ENCODE measurements at regions not wholly inside any gene's neighbourhood (a gene's known extent, or its start where the extent isn't known, plus 50 kb on each side); places are given as distances from the start of the nearest gene placed in this dataset.

DNA sequence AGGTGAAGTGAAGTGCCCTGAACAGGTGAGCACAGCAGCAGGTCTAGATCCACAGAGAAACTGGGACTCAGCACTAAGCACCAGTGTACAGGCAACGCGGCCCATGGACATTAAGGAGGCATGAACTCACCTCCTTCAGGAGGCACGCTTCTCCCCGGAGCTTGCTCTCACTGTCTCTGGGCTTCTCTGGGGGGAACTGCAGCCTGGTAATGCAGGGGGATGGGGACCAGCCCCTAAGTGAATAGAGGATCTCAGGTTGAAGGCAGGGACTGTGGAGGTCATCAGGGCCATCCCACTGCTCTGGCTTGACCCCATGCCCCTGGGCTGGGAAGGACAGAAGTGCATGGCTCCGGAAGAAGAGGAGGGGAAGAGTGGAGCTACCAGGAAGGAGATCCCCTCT is 495.6 kb upstream of the B3GAT1 start:
- no peak for DNase-seq (ENCODE audit: unreplicated experiment)
- BruUV-seq (replicated peaks) = no TSS peak
- intact Hi-C loops (cut with micrococcal nuclease) = no loop called here
- CTCF ChIA-PET = interaction anchor here (0.6 kb wide), 1 partner anchor 10 kb away, joined by 3 read pairs; no protein-coding TSS in a partner anchor
- Mint-ChIP-seq H3K9me3 (ENCODE audit: unreplicated experiment) (peaks cover 23% of the 10 kb centered on the region), H3K36me3 (ENCODE audit: insufficient read depth, unreplicated experiment) (no peaks in the 10 kb centered on the region), H3K27ac (ENCODE audit: low read depth, unreplicated experiment) (no peak overlapping the region), H3K4me3 (ENCODE audit: unreplicated experiment) (no peak overlapping the region), H3K4me1 (ENCODE audit: insufficient read depth, unreplicated experiment) (no peaks in the 10 kb centered on the region), H3K27me3 (ENCODE audit: insufficient read depth, unreplicated experiment) (no peaks in the 10 kb centered on the region)
- TF ChIP-seq, protein P1, sequence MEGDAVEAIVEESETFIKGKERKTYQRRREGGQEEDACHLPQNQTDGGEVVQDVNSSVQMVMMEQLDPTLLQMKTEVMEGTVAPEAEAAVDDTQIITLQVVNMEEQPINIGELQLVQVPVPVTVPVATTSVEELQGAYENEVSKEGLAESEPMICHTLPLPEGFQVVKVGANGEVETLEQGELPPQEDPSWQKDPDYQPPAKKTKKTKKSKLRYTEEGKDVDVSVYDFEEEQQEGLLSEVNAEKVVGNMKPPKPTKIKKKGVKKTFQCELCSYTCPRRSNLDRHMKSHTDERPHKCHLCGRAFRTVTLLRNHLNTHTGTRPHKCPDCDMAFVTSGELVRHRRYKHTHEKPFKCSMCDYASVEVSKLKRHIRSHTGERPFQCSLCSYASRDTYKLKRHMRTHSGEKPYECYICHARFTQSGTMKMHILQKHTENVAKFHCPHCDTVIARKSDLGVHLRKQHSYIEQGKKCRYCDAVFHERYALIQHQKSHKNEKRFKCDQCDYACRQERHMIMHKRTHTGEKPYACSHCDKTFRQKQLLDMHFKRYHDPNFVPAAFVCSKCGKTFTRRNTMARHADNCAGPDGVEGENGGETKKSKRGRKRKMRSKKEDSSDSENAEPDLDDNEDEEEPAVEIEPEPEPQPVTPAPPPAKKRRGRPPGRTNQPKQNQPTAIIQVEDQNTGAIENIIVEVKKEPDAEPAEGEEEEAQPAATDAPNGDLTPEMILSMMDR (IDR thresholded peaks at IDR 0.05; ENCODE audit: unreplicated experiment) = no peak
- POLR2A ChIA-PET = no interaction called here

DNA sequence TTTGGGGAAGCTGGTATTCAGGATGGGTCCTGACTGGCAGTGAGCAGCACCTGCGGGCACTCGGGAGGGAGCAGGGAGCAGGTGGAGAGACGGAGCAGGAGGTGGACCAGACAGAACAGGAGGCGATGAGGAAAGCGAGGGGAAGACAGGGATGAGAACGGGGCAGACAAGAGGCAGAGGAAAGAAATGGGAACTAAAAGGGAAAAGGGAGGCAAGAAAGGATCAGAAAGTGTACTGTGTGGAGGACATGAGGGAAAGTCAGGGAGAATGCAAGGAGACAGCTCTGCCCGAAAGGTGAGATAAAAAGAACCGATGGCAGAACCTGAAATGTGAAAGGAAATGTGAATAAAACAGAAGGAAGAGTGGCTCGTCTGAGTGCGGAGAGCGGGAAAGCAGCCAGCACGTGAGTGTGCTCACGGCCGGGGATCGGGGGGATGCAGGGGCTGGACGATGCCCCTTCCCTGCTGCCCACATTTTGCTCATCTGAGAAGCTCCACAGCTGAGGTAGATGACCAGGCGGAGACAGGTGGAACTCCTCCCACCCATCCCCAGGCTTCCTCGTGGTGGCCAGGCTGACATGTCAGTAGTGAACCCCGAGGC is 494.4 kb upstream of the B3GAT1 start:
- Mint-ChIP-seq H3K9me3 (ENCODE audit: unreplicated experiment) (peaks cover 32% of the 10 kb centered on the region), H3K4me1 (ENCODE audit: insufficient read depth, unreplicated experiment) (no peaks in the 10 kb centered on the region), H3K4me3 (ENCODE audit: unreplicated experiment) (no peak overlapping the region), H3K27ac (ENCODE audit: low read depth, unreplicated experiment) (no peak overlapping the region), H3K27me3 (ENCODE audit: insufficient read depth, unreplicated experiment) (no peaks in the 10 kb centered on the region), H3K36me3 (ENCODE audit: insufficient read depth, unreplicated experiment) (no peaks in the 10 kb centered on the region)
- intact Hi-C loops (cut with micrococcal nuclease) = no loop called here
- ChIA-PET POLR2A (no interaction called here), CTCF (no interaction called here)
- no TSS peak for BruUV-seq (replicated peaks)
- no peak for DNase-seq (ENCODE audit: unreplicated experiment)
- TF ChIP-seq, protein P1 (IDR thresholded peaks at IDR 0.05; ENCODE audit: unreplicated experiment) = no peak

DNA sequence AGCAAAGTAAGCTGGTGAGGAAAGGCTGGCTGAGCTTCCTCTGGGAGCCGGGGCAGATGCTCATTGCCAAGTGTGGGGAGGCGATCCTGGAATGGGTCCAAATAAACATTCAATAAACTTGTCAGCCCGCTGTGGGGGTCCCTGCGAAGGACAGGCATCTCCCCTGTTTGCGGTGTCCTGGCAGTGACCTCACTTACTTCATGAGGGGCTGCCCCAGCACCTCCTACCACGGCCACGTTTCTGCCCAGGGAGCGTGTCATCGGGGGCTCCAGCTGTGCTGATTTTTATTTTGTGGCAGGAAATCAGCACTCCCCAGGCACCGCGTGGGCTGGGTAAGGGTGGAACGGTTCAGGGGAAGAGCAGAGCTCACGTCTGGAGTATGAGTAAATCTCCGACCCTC is 493.9 kb upstream of the B3GAT1 start:
- CTCF ChIA-PET = no interaction called here
- intact Hi-C loops (cut with micrococcal nuclease) = no loop called here
- no TSS peak for BruUV-seq (replicated peaks)

DNA sequence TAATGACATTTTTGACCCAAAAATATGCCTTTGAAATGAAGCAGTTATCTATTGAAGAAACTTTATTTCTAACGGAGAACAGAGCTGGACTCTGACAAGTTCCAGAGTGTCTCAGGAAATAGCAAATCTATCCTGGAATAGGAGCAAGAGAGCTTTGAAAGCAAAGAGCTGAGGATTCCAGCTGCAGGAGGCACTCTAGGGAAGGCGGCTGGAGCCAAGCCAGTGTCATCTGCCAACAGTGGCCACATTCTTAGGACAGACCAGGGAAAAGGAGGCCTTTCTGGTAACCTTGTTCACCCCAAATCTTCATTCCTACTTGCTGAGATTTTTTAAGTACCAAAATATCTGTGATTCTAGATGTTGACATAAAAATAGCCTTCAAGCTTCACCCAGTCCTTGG is 493.5 kb upstream of the B3GAT1 start:
- H3K36me3 Mint-ChIP-seq (ENCODE audit: insufficient read depth, unreplicated experiment) = no peaks in the 10 kb centered on the region
- H3K27me3 Mint-ChIP-seq (ENCODE audit: insufficient read depth, unreplicated experiment) = no peaks in the 10 kb centered on the region
- H3K27ac Mint-ChIP-seq (ENCODE audit: low read depth, unreplicated experiment) = no peak overlapping the region

More for the DNA sequence above, 493.9 kb upstream of the B3GAT1 start:
- H3K36me3 Mint-ChIP-seq (ENCODE audit: insufficient read depth, unreplicated experiment) = no peaks in the 10 kb centered on the region
- no peak overlapping the region for H3K4me3 Mint-ChIP-seq (ENCODE audit: unreplicated experiment)
- peaks cover 38% of the 10 kb centered on the region for H3K9me3 Mint-ChIP-seq (ENCODE audit: unreplicated experiment)
- H3K4me1 Mint-ChIP-seq (ENCODE audit: insufficient read depth, unreplicated experiment) = no peaks in the 10 kb centered on the region
- H3K27ac Mint-ChIP-seq (ENCODE audit: low read depth, unreplicated experiment) = no peak overlapping the region
- DNase-seq (ENCODE audit: unreplicated experiment) = no peak
- H3K27me3 Mint-ChIP-seq (ENCODE audit: insufficient read depth, unreplicated experiment) = no peaks in the 10 kb centered on the region
- POLR2A ChIA-PET = no interaction called here
- TF ChIP-seq, protein P1 (IDR thresholded peaks at IDR 0.05; ENCODE audit: unreplicated experiment) = no peak

More for the DNA sequence above, 493.5 kb upstream of the B3GAT1 start:
- BruUV-seq (replicated peaks) = no TSS peak
- intact Hi-C loops (cut with micrococcal nuclease) = no loop called here
- CTCF ChIA-PET = no interaction called here
- Mint-ChIP-seq H3K9me3 (ENCODE audit: unreplicated experiment) (peaks cover 40% of the 10 kb centered on the region), H3K4me1 (ENCODE audit: insufficient read depth, unreplicated experiment) (no peaks in the 10 kb centered on the region), H3K4me3 (ENCODE audit: unreplicated experiment) (no peak overlapping the region)
- POLR2A ChIA-PET = no interaction called here
- TF ChIP-seq, protein P1 (IDR thresholded peaks at IDR 0.05; ENCODE audit: unreplicated experiment) = no peak
- DNase-seq (ENCODE audit: unreplicated experiment) = no peak

All from MCF 10A (cell line).